ENCODE measurements at regions not wholly inside any gene's neighbourhood (a gene's known extent, or its start where the extent isn't known, plus 50 kb on each side); places are given as distances from the start of the nearest gene placed in this dataset.

GRCh38 chr2:120902592-120902991 is 166.9 kb downstream of the GLI2 start:
- no peak for DNase-seq

GRCh38 chr2:120904379-120904778 is 168.7 kb downstream of the GLI2 start:
- DNase-seq = no peak

DNA sequence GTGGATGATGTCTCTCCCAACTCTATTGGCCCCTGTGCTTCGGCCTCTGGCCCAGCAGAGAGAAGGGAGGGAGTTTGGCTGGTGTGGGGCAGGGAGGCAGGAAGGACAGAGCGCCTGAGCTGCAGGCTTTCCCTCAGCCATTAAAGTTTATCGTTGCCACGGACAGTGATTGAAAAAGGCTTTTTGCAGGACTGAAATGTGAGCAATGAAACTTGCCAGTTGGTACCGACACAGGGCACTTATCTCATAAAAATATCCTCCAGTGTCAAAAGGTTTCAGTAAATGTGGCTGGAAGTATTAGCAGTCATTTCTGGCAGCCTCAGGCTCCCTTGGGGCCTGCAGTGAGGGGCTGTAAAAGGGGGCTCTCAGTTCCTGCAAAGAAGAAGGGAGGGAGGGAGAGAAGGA is 169.2 kb downstream of the GLI2 start:
- no peak for DNase-seq

DNA sequence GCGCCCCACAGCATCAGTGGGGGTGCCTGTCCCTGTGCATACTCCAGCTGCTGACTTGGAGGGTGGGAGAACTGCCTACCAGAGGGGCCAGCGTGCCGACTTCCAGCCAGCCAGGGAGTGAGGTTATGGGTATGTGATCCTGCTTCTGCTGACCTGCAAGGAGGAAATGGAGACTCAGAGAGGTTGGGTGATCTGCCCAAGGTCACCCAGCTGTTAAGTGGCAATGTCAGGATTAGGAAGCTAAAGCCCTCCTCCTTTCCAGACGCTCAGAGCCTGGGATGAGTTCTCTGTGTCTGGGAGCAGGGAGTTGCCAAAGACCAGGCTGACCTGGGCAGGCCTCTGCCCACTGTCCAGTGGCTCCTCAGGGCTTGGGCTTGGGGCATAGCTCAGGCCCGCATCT is 169.6 kb downstream of the GLI2 start:
- no peak for DNase-seq

GRCh38 chr2:120905824-120906571 is 170.3 kb downstream of the GLI2 start:
- DNase-seq = no peak

- no peak for DNase-seq
These were observed 171.2 kb downstream of the GLI2 start for GRCh38 chr2:120906914-120907313.

- no peak for DNase-seq
These were observed 172.2 kb downstream of the GLI2 start for GRCh38 chr2:120907822-120908221.

- DNase-seq = no peak
These were observed 172.8 kb downstream of the GLI2 start for GRCh38 chr2:120908314-120908975.

DNA sequence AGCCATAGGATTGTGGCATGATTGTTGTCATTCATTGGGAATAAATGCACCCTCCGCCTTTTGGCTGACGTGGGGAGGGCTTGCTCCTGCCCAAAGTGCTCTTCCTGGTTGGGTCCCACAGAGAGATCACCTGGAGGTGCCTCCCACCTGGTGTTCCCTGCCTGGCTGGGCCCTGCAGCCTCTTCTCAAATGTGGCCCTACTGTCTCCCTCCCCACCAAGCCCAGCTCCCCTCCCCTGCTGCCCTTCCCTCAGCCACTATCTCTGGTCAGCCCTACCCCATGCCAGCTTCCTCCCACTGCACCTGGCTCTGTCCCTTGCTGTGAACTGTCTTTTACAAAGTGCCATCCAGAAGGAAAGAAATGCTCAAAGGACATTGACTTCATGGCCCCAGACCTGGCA is 173.4 kb downstream of the GLI2 start:
- DNase-seq = no peak

GRCh38 chr2:120910164-120910563 is 174.5 kb downstream of the GLI2 start:
- no peak for DNase-seq

- no peak for DNase-seq
These were observed 175.6 kb downstream of the GLI2 start for GRCh38 chr2:120910956-120911951.

- DNase-seq = no peak
These were observed 176.7 kb downstream of the GLI2 start for GRCh38 chr2:120912101-120912985.

GRCh38 chr2:120913972-120914838 is 178.5 kb downstream of the GLI2 start:
- DNase-seq = no peak

DNA sequence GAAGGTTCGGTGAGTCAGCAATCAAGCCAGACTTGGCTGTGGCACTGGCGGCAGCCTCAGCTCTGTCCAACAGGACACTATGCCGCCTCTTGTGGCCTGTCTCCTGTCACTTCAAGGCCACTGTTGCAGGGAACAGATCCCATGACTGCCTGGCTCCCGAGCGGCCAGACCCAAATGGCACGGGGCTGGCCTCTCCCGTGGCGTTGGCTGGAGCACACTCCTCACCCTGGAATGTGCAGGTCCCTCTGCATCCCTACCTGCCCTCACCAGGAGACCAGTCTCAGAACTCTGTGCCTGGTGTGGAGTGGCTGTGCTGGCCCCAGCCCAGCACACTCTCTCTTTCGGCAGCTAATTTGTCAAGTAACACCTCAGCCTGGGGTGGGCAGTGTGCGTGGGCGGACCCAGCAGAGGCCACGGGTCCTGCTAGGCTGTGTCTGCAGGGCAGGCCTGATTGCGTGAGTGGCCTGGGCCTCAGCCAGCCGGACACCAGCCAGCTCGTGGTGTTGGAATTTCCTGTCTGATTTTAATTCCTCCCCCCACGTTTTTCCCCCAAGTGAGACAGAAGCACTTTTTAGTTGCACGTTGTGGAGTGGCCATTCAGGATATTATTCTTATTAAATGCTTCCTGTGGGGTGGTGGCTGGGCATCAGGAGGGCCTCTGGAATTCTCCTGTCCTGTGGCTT is 179.3 kb downstream of the GLI2 start:
- DNase-seq = no peak

DNA sequence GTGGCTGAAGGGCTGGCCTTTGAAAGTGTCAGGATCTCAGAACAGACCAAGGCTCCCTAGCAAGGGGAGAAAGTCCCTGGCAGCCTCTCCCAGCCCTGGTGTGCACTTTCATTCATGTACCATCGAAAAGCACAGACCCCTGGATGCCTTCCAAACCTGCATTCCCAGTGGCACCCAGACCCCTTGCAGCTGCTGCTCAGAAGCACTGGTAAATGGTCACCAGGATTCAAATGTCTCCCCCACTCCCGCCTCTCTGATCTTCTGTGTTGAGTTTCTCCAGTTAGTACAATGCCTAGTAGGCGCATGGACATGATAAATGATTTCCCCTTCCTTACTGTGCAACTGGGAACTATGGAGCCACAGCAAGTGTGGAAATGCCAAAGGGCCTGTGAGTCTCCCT is 180.0 kb downstream of the GLI2 start:
- DNase-seq = no peak

DNA sequence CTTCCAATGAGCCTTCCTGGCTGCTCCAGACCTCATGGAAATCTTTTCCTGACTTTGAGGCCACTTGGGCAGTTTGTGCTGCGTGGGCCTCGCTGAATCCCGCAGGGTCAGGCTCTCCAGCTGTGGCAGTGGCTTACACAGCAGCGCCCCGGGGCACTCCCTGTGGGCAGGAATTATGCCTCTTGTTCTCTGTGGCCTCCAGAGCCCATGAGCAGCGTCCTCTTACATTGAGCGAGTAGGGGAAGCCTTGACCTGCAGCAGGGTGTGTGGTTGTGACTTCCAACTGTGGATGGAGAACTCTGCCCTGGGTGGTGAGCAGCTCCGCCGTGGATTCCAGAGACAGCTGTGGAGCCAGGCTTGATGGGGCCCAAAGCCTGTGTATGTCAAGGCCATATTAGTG is 180.8 kb downstream of the GLI2 start:
- DNase-seq = no peak

DNA sequence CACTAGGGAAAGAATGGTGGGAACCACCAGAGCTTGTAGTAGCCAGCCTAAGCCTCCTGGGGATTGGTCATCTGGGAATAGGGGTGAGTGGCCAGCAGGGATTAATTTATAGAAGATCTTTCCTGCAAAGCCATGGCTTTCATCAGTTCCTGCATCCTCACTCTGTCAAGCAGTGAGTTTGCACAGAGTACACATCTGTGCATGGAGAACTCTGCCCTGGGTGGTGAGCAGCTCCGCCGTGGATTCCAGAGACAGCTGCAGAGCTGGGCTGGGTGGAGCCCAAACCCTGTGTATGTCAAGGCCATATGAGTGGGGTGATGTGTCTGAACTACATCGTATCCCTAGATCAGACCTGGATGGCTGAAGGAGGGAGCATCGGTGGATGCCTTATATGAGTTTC is 182.2 kb downstream of the GLI2 start:
- DNase-seq = no peak

GRCh38 chr2:120919216-120919615 is 183.5 kb downstream of the GLI2 start:
- no peak for DNase-seq

DNA sequence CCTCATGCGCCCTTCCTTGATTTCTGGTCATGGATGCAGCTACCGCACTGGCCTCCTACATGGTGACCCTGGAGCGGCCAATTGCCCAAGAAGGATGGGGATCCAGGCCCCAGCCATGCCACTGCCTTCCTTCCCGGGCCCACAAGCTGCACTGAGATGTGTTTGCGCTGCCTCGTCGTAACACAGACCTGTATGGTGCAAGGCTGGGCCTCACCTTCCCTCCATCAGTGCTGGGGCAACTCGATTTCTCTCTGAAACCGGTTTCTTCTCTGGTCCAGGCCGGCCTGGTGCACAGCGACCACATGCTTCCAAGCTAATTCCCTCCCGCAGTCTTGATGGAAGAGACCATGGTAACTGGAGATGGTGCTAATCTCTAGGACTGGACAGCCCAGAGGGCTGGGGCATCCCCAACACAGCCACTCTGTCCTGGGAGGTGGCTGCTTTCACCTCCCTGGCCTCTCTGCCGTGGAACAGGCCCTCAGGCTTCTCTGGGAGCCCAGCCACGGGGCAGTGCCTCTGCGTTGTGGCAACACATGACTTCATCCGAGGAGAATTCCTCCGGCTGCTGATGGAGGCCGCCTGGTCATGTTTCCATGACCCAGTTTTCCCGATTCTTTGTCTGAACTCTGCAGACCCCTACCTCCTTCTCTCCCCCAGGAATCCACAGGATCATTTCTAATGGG is 184.2 kb downstream of the GLI2 start:
- no peak for DNase-seq

GRCh38 chr2:120920454-120921148 is 184.9 kb downstream of the GLI2 start:
- no peak for DNase-seq
